HepG2 (cell line): ENCODE measurements at regions not wholly inside any gene's neighbourhood (a gene's known extent, or its start where the extent isn't known, plus 50 kb on each side); places are given as distances from the start of the nearest gene placed in this dataset.

Experiments used
- ASH2L ChIP-seq: fragments of 300-600, 200-600 bp; sonication (generic); IDR thresholded peaks from 2 replicates; pipeline ENCODE4 v1.7.0; 2017; ENCODE audit warnings: low read depth, mild to moderate bottlenecking, moderate library complexity, mixed read lengths, low read length; ENCODE audit not compliant: insufficient read length
- EZH2 ChIP-seq: conservative IDR thresholded peaks from 2 replicates; pipeline ENCODE4 v1.6.1; 2012; ENCODE audit warnings: mild to moderate bottlenecking, low read depth, low read length, moderate library complexity
- FOSL1 ChIP-seq: sonication (generic); formaldehyde crosslinking; IDR thresholded peaks from 2 replicates; pipeline ENCODE4 v1.9.0; 2021; ENCODE audit warnings: missing genetic modification reagents, borderline replicate concordance
- GABPA ChIP-seq, 2 experiments: IDR thresholded peaks; 2 replicates each; pipeline ENCODE4 v1.6.1; 2011 to 2016; ENCODE audit warnings: low read depth in 2 of 2, low read length in 1 of 2, missing biosample characterization in 1 of 2, missing genetic modification characterization in 1 of 2
- MTF1 ChIP-seq: sonication (generic); formaldehyde crosslinking; IDR thresholded peaks from 2 replicates; pipeline ENCODE4 v1.5.0; 2020; ENCODE audit warnings: missing genetic modification reagents
- NR2F6 ChIP-seq, 2 experiments: IDR thresholded peaks; 2 replicates each; pipeline ENCODE4 v1.6.1; 2016; ENCODE audit warnings: antibody characterized with exemption in 1 of 2, mild to moderate bottlenecking in 1 of 2
- PHF8 ChIP-seq: sonication (generic); formaldehyde crosslinking; IDR thresholded peaks from 2 replicates; pipeline ENCODE4 v1.5.0; 2020; ENCODE audit warnings: missing genetic modification reagents
- POLR2A ChIP-seq, 2 experiments: IDR thresholded peaks; 2 replicates each; pipeline ENCODE4 v1.6.1; 2011; ENCODE audit warnings: low read depth in 2 of 2, low read length in 2 of 2, mild to moderate bottlenecking in 1 of 2, moderate library complexity in 1 of 2; ENCODE audit not compliant: insufficient read depth in 1 of 2
- ZNF207 ChIP-seq: fragments of 450-650 bp; IDR thresholded peaks from 2 replicates; pipeline ENCODE4 v1.6.1; 2016; ENCODE audit warnings: antibody characterized with exemption, borderline replicate concordance
- ZNF713 ChIP-seq: sonication (generic); formaldehyde crosslinking; IDR thresholded peaks from 2 replicates; pipeline ENCODE4 v1.4.0; 2020; ENCODE audit warnings: mild to moderate bottlenecking, missing genetic modification reagents
- TF ChIP-seq, protein P1 (sequence below): sonication (generic); formaldehyde crosslinking; IDR thresholded peaks from 2 replicates; pipeline ENCODE4 v1.9.0; 2021; ENCODE audit warnings: missing genetic modification reagents, borderline replicate concordance
- TF ChIP-seq, protein P2 (sequence below): IDR thresholded peaks from 2 replicates; pipeline ENCODE4 v1.6.1; 2012; ENCODE audit warnings: inconsistent platforms
- TF ChIP-seq, protein P3 (sequence below): IDR thresholded peaks from 2 replicates; pipeline ENCODE4 v1.6.1; 2016; ENCODE audit warnings: missing compliant biosample characterization, missing genetic modification reagents, borderline replicate concordance

GRCh38 chr14:53350866-53351265 is 197.7 kb upstream of the DDHD1 start:
- no peak for TF ChIP-seq ZNF713 (CRISPR knock-in tag)
- no peak for TF ChIP-seq PHF8 (CRISPR knock-in tag)
- TF ChIP-seq, protein P1, sequence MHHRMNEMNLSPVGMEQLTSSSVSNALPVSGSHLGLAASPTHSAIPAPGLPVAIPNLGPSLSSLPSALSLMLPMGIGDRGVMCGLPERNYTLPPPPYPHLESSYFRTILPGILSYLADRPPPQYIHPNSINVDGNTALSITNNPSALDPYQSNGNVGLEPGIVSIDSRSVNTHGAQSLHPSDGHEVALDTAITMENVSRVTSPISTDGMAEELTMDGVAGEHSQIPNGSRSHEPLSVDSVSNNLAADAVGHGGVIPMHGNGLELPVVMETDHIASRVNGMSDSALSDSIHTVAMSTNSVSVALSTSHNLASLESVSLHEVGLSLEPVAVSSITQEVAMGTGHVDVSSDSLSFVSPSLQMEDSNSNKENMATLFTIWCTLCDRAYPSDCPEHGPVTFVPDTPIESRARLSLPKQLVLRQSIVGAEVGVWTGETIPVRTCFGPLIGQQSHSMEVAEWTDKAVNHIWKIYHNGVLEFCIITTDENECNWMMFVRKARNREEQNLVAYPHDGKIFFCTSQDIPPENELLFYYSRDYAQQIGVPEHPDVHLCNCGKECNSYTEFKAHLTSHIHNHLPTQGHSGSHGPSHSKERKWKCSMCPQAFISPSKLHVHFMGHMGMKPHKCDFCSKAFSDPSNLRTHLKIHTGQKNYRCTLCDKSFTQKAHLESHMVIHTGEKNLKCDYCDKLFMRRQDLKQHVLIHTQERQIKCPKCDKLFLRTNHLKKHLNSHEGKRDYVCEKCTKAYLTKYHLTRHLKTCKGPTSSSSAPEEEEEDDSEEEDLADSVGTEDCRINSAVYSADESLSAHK (CRISPR knock-in tag) = no peak
- no peak for TF ChIP-seq NR2F6 (IDR thresholded peaks at IDR 0.05)
- TF ChIP-seq NR2F6 (CRISPR knock-in tag; IDR thresholded peaks at IDR 0.05) = no peak
- TF ChIP-seq MTF1 = no peak
- TF ChIP-seq FOSL1 (CRISPR knock-in tag) = no peak
- TF ChIP-seq ZNF207 = no peak
- TF ChIP-seq ASH2L = no peak
- TF ChIP-seq, protein P2, sequence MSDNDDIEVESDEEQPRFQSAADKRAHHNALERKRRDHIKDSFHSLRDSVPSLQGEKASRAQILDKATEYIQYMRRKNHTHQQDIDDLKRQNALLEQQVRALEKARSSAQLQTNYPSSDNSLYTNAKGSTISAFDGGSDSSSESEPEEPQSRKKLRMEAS = no peak
- TF ChIP-seq GABPA (IDR thresholded peaks at IDR 0.05; ENCODE audit: low read depth, low read length) = no peak
- no peak for TF ChIP-seq GABPA (CRISPR knock-in tag; IDR thresholded peaks at IDR 0.05; ENCODE audit: low read depth)
- TF ChIP-seq EZH2 = no peak
- TF ChIP-seq POLR2A (IDR thresholded peaks at IDR 0.05; ENCODE audit: insufficient read depth in 1 of 2, low read depth in 2 of 2, low read length in 2 of 2) = no peak
- TF ChIP-seq, protein P3, sequence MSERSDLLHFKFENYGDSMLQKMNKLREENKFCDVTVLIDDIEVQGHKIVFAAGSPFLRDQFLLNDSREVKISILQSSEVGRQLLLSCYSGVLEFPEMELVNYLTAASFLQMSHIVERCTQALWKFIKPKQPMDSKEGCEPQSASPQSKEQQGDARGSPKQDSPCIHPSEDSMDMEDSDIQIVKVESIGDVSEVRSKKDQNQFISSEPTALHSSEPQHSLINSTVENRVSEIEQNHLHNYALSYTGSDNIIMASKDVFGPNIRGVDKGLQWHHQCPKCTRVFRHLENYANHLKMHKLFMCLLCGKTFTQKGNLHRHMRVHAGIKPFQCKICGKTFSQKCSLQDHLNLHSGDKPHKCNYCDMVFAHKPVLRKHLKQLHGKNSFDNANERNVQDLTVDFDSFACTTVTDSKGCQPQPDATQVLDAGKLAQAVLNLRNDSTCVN = no peak
